ENCODE measurements at regions not wholly inside any gene's neighbourhood (a gene's known extent, or its start where the extent isn't known, plus 50 kb on each side); places are given as distances from the start of the nearest gene placed in this dataset.
"Not testable (repeated sequence)": the region's sequence is repeated elsewhere in the genome, so short reads cannot be mapped to it uniquely, and the experiment has no call there.

DNA sequence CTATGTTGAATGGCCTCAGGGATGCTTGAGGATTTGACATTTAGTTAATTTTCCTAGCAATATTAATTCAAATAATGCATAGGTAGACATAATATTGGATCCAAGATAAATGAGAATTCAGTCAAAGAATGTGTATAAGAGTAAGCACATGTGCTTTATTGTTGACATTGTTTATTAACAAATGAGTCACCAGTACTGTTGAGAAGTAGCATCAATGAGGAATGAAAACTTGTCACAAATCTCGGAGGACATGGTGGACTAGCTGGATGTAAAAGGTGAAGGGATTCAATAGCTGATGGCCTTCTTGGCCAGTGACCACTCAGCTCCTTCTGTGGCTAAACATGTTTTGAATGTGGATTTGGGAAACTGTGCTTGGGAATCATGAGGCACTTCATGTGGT, 1137.0 kb downstream of the HACE1 start:
- no peak for DNase-seq

GRCh38 chr6:103721923-103722322, 1137.8 kb downstream of the HACE1 start:
- DNase-seq: no peak

- no peak for DNase-seq
Observed at GRCh38 chr6:103720393-103720792, 1139.3 kb downstream of the HACE1 start.

DNA sequence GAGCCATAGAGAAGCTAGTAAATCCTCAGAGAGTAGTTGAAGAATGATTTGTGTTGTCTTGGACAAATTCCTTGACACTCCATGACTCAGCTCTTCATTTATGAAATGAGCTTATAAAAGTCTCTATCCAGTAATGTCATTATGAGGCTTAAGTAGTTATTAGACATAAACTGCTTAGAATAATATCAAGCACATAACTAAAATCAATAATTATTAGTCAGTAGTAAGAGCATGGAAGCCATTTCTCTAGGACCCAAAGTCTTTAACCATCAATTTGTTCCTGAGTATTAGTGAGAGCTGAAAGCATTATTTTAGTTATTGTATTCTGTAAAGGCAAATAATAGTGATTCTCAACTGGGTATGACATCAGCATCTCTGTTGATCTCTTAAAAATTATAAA, 1140.2 kb downstream of the HACE1 start:
- DNase-seq: no peak

GRCh38 chr6:103715269-103715668, 1144.5 kb downstream of the HACE1 start:
- no peak for DNase-seq

DNA sequence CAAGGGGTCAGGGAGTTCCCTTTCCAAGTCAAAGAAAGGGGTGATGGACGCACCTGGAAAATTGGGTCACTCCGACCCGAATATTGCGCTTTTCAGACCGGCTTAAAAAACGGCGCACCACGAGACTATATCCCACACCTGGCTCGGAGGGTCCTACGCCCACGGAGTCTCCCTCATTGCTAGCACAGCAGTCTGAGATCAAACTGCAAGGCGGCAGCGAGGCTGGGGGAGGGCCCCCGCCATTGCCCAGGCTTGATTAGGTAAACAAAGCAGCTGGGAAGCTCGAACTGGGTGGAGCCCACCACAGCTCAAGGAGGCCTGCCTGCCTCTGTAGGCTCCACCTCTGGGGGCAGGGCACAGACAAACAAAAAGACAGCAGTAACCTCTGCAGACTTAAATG, 1150.5 kb downstream of the HACE1 start:
- not testable (repeated sequence) for DNase-seq

DNA sequence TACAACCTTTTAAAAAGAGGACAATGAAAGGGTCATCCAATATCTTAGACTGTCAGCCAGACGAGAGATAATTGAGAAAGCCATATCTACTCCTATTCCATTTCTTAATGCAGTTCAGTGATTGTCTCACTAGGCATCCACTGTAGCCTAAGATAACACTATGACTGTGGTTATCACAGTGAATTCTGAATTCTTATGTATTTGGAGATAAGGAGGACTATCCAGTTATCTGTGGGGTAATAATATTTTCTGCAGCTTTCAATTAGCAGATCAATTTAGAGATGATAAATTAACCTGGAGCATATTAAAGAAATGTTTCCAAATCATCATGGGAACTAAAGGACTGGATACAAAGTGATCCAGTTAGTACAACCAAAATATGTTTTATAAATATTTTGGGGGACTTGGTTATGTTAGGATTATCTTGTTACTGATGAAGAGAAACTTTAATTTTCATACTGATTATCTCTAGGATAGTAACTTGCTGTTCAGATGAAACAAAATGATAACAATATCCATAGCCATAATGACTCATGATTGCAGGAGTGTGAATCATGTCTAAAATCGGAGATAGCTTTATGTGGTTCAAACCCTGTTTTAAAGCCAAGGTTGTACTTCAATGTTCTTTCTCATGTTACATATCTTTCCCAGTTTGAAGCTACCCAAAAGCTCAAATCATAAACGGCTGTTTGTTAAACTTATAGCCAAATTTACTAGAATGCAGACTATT, 1152.0 kb downstream of the HACE1 start:
- no peak for DNase-seq

DNA sequence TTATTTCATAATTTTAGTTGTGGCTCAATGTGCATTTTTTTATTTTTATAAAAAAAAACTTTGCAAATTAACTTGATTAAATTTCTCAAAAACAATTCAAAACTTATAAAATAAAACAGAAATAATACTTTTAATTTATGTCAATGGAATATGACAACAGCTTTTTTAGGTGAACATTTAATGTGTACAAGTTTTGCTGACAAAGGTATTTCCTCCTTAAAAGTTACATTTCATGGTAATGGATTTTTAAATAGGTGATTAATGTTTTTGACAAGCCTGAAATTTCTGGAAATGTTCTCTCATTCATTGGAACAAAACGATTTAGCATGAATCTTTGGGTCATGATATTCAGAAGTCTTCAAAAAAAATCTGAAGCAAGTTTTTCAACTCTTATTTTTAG, 1160.0 kb downstream of the HACE1 start:
- DNase-seq: no peak

- no peak for DNase-seq
Observed at GRCh38 chr6:103687430-103687829, 1172.3 kb downstream of the HACE1 start.

DNA sequence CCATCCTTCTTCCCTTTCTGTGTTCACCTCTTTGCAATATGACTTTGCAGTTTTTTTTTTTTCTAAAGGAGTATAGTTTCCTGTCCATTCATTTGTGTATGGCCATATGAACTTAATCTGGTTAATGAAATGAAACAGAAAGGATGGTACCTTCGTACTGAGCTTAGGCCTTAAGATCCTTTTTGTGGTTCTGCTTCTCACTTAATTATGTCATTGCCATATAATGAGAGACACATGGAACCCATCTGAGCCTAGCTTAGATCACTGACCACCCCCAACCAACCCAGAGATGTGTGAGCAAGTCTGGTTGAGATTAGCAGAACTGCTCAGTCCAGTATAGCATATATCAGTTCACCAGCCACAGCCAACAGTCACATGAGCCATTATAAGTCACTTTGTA, 1179.6 kb downstream of the HACE1 start:
- DNase-seq: no peak

GRCh38 chr6:103677290-103677689, 1182.4 kb downstream of the HACE1 start:
- DNase-seq: no peak

DNA sequence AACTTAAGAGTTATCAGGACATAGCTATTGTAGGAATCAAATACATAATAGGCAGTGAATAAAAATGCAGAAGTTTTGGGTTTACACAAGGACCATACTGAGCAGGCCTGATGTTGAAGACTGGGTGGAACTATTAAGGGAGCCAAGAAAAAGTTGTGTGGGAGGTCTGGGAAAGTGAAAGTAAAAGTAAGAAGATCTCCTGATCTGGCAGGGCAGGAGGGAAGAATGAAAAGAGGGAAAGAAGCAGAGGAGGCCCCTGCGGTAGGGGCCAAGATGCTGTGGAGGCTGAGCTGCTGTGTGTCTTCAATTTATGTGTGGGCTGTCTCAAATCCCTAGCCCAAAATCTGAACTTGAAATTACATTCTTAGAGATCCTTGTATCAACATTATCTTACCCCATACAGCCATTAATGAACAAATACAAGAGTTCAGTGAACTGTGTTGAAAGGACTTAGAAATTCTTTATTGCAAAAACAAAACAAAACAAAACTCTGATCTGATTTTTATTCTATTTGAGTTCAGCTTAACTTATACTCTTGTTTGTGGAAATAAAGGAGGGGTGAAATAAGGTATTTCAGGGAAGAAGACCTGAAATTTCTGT, 1183.8 kb downstream of the HACE1 start:
- no peak for DNase-seq

GRCh38 chr6:103674790-103675189, 1184.9 kb downstream of the HACE1 start:
- DNase-seq: no peak

DNA sequence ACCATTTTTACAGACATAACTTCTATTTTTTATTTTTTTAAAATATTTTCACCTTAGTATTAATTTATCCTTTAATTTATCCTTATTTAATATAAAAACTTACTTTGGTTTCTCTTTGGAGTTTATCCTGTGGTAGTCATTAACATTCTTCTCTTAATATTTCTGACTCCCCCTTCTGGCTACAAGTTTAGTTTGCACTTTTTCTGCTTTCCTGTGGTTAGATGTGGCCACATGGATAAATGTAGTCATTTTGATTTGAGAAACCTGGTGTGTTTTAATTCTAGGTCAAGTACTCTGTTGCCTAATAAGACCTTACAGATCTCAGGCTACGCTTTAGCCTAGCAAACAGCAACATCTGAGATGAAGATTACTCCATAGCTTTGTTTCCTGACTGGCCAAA, 1187.5 kb downstream of the HACE1 start:
- no peak for DNase-seq

DNA sequence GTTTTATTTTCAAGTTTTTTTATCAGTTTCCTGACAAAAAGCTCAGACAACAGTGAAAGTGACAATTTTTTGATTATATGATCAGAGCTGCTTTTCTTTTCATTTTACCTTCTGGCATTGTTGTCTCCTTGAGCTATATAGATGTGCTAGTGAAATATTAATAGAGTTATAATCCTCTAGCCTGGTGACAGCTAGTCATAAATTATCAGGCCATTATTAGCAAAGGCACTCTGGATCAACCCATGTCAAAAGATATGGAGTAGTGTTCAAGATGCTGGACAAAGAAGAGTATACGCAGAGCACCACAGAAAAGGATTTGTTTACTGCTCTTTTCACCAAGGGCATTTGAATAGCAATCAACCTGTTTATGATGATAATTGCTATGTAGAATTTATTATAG, 1230.1 kb downstream of the HACE1 start:
- DNase-seq: no peak

GRCh38 chr6:103617642-103618041, 1242.1 kb downstream of the HACE1 start:
- no peak for DNase-seq

GRCh38 chr6:103587722-103588121, 1272.0 kb downstream of the HACE1 start:
- no peak for DNase-seq

GRCh38 chr6:103578115-103578514, 1281.6 kb downstream of the HACE1 start:
- no peak for DNase-seq

DNA sequence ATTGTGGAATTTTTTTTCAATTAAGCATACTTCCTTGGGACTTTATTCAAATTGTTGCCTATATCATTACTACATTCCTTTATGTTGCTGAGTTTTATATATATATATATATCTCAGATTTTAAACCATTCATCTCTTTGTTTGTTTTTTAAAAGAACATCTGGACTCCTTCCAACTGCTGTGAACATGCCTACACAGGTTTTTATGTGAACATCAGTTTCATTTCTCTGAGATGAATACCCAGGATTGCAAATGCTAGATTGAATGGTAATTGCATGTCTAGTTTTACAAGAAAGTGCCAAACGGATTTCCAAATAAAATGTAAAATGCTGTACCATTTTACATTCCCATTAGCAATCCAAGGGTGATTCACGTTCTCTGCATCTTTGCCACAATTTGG, 1289.3 kb downstream of the HACE1 start:
- no peak for DNase-seq

DNA sequence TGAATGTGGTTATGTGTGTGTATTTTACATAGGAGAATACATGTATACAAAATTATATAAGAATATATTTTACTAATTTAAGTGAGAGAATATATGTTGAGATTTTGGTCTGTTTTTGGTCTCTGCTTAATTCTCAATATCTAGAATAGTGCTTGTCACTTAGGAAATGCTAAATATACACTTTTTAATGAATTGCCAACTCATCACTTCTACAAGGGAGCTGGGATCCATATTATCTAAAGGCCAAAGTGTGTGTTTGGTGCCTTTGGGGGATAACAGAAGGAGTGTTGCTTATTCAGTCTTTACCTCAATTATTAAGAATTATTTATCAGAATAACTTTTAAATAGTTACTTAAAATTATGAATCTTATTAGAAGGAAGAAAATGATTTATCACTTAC, 1304.8 kb downstream of the HACE1 start:
- no peak for DNase-seq

DNA sequence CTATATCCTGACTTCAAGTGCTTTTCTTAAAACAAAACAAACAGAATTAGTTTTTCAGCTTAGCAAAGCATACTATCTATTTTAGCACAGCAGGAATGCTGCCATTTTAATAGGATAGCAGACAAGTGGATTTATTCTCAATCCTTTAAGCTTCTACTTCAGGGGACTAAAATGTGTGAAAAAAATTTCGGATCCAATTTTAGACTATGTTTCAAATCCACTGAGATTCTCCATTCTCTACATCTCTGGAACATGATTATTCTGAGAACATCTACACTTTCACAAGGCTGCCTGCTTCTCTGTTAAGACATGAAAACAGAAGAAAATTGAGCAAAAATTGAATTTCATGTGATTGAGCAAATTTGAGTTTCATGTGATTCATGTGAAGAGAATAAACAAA, 1321.3 kb downstream of the HACE1 start:
- no peak for DNase-seq

DNA sequence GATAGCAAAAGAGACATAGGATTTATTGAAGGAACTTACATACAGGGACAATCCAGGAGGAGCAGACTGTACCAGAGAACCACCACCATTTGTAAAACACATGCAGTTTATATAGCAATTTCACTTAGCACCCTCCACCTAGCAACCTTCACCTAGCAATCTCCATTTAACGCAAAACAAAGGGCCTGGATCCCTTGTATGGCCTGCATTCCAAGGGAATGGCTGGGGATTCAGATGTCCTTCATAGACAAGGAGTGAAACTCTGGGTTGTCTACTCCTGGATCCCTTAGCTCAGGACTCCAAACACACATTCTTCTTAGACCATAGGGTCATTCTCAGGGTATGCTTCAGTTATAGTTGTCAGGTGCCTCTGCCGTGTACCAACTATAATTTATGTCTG, 1324.9 kb downstream of the HACE1 start:
- DNase-seq: no peak

GRCh38 chr6:103534095-103534494, 1325.6 kb downstream of the HACE1 start:
- DNase-seq: no peak

DNA sequence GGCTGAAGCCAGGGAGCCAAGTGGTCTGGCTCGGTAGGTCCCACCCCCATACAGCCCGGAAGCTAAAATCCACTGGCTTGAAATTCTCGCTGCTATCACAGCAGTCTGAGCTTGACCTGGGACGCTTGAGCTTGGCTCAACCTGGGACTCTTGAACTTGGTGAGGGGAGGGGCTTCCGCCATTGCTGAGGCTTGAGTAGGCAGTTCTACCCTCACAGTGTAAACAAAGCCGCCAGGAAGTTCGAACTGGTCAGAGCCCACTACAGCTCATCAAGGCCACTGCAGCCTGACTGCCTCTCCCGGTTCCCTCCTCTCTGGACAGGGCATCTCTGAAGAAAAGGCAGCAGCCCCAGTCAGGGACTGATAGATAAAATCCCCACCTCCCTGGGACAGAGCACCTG, 1337.7 kb downstream of the HACE1 start:
- DNase-seq: no peak

DNA sequence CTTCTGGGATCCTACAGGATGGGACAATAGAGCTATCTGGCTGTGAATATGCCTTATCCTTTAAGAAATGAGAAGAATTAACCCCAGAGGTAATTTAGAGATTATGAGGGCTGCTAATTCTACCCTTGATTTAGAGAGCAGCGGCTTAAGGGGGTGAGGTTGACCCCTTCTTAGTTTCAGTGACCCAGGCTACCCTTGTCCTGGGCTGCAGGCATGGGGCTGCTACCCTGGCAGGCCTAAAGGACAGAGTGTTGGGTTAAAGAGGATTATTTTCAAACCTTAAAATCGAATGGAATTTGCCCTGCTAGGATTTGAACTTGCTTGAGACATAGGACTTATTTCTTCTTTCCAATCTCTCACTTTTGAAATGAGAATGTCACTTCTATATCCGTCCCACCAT, 1343.4 kb downstream of the HACE1 start:
- no peak for DNase-seq

Data from RPMI8226 (cell line).